ENCODE measurements at regions not wholly inside any gene's neighbourhood (a gene's known extent, or its start where the extent isn't known, plus 50 kb on each side); places are given as distances from the start of the nearest gene placed in this dataset.

DNA sequence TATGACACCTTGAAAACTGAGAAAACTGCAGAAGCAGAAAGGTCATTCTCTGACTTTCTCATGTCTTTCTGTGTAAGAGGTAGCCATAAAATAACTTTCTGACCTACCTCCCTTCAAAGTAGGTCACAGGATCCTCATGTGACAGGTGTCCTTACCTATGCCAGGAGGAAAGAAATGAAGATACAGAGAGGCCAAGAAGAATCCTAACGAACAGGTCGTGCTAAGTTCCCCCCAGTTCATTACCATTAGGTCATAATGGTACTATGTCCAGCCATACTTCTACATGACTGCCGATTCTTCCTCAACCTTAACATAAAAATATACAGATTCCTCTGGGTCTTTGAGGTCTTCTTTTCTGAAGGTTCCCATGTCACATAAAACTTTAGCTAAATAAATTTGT is 118.6 kb downstream of the FOXB1 start:
- Histone ChIP-seq H3K27ac (ENCODE audit: insufficient read depth, low read length) (no peak overlapping the region), H2AFZ (ENCODE audit: low read length) (no peak overlapping the region), H3K9ac (ENCODE audit: insufficient read depth, low read length) (no peak overlapping the region), H3K4me2 (ENCODE audit: extremely low read depth, insufficient read depth, low read length) (no peak overlapping the region), H3K36me3 (ENCODE audit: control insufficient read depth, insufficient read depth, low read length) (no peaks in the 10 kb centered on the region), H3K4me3 (replicated peaks in 1 of 4; ENCODE audit: control extremely low read depth in 1 of 4, insufficient read depth in 1 of 4, low read depth in 3 of 4, low read length in 4 of 4) (no peak overlapping the region), H3K79me2 (ENCODE audit: control insufficient read depth, insufficient read depth, low read length) (no peaks in the 10 kb centered on the region), H3K4me1 (ENCODE audit: control insufficient read depth, extremely low read depth, insufficient read depth, low read length) (no peaks in the 10 kb centered on the region), H4K20me1 (ENCODE audit: control insufficient read depth, extremely low read depth, insufficient read depth, low read length) (no peaks in the 10 kb centered on the region), H3K27me3 (ENCODE audit: control insufficient read depth, insufficient read depth, low read length) (peaks cover 11% of the 10 kb centered on the region), H3K9me3 (ENCODE audit: control insufficient read depth, insufficient read depth, low read depth, low read length) (no peaks in the 10 kb centered on the region)
- TF ChIP-seq CTCF (conservative IDR thresholded peaks at IDR 0.05 in 1 of 2, IDR thresholded peaks at IDR 0.05 in 1 of 2; ENCODE audit: low read depth in 1 of 2, low read length in 2 of 2), result no peak
- TF ChIP-seq EZH2 (IDR thresholded peaks at IDR 0.05; ENCODE audit: low read length, missing control alignments), result no peak
- DNase-seq (ENCODE audit: low read depth in 2 of 2), result no peak

DNA sequence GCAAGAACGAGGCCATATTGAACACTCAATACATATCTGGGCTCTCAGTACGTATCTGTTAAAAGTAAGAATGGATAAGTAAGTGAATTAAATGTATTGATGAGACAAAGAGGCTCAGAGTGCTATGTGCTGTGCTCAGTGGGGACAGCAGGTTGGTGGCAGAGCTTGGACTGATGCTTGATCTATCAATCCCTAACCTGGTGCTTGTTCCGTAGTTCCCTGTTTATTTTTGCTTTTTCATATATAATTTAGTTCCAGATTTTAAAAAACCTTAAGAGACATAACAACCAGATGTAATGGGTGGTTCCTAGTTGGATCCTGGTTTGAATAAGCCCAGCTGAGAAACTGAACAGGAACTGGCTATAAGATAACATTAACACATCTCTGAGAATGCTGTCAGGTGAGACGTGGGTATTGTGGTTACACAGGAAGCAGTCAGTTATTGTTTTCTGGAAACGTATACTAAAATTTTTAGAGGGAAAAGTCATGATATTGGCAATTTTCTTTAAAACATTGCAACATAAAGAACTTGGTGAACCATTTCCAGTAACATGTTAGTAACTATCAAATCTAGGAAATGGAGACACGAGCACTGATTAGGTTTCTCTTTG is 120.5 kb downstream of the FOXB1 start:
- Histone ChIP-seq H3K27ac (ENCODE audit: insufficient read depth, low read length) (no peak overlapping the region), H3K36me3 (ENCODE audit: control insufficient read depth, insufficient read depth, low read length) (no peaks in the 10 kb centered on the region), H3K27me3 (ENCODE audit: control insufficient read depth, insufficient read depth, low read length) (peaks cover 6% of the 10 kb centered on the region), H3K9me3 (ENCODE audit: control insufficient read depth, insufficient read depth, low read depth, low read length) (no peaks in the 10 kb centered on the region), H3K9ac (ENCODE audit: insufficient read depth, low read length) (no peak overlapping the region), H3K4me2 (ENCODE audit: extremely low read depth, insufficient read depth, low read length) (no peak overlapping the region), H4K20me1 (ENCODE audit: control insufficient read depth, extremely low read depth, insufficient read depth, low read length) (no peaks in the 10 kb centered on the region), H3K4me3 (replicated peaks in 1 of 4; ENCODE audit: control extremely low read depth in 1 of 4, insufficient read depth in 1 of 4, low read depth in 3 of 4, low read length in 4 of 4) (no peak overlapping the region), H2AFZ (ENCODE audit: low read length) (no peak overlapping the region), H3K4me1 (ENCODE audit: control insufficient read depth, extremely low read depth, insufficient read depth, low read length) (no peaks in the 10 kb centered on the region), H3K79me2 (ENCODE audit: control insufficient read depth, insufficient read depth, low read length) (no peaks in the 10 kb centered on the region)
- TF ChIP-seq CTCF (conservative IDR thresholded peaks at IDR 0.05 in 1 of 2, IDR thresholded peaks at IDR 0.05 in 1 of 2; ENCODE audit: low read depth in 1 of 2, low read length in 2 of 2) (no peak), EZH2 (IDR thresholded peaks at IDR 0.05; ENCODE audit: low read length, missing control alignments) (no peak)
- DNase-seq (ENCODE audit: low read depth in 2 of 2), result no peak

GRCh38 chr15:60125334-60125733 is 121.2 kb downstream of the FOXB1 start:
- Histone ChIP-seq H3K9ac (ENCODE audit: insufficient read depth, low read length) (no peak overlapping the region), H3K27me3 (ENCODE audit: control insufficient read depth, insufficient read depth, low read length) (peaks cover 6% of the 10 kb centered on the region), H2AFZ (ENCODE audit: low read length) (no peak overlapping the region), H3K79me2 (ENCODE audit: control insufficient read depth, insufficient read depth, low read length) (no peaks in the 10 kb centered on the region), H4K20me1 (ENCODE audit: control insufficient read depth, extremely low read depth, insufficient read depth, low read length) (no peaks in the 10 kb centered on the region), H3K36me3 (ENCODE audit: control insufficient read depth, insufficient read depth, low read length) (no peaks in the 10 kb centered on the region), H3K4me2 (ENCODE audit: extremely low read depth, insufficient read depth, low read length) (no peak overlapping the region), H3K27ac (ENCODE audit: insufficient read depth, low read length) (no peak overlapping the region), H3K4me3 (replicated peaks in 1 of 4; ENCODE audit: control extremely low read depth in 1 of 4, insufficient read depth in 1 of 4, low read depth in 3 of 4, low read length in 4 of 4) (no peak overlapping the region), H3K4me1 (ENCODE audit: control insufficient read depth, extremely low read depth, insufficient read depth, low read length) (no peaks in the 10 kb centered on the region), H3K9me3 (ENCODE audit: control insufficient read depth, insufficient read depth, low read depth, low read length) (no peaks in the 10 kb centered on the region)
- no peak for DNase-seq (ENCODE audit: low read depth in 2 of 2)
- no peak for TF ChIP-seq CTCF (conservative IDR thresholded peaks at IDR 0.05 in 1 of 2, IDR thresholded peaks at IDR 0.05 in 1 of 2; ENCODE audit: low read depth in 1 of 2, low read length in 2 of 2)
- no peak for TF ChIP-seq EZH2 (IDR thresholded peaks at IDR 0.05; ENCODE audit: low read length, missing control alignments)

All from fibroblast of lung (primary cell).